LNCAP (cell line): ENCODE measurements at regions not wholly inside any gene's neighbourhood (a gene's known extent, or its start where the extent isn't known, plus 50 kb on each side); places are given as distances from the start of the nearest gene placed in this dataset.

Source experiments
- CTCF ChIP-seq: fragments of 450-650 bp; IDR thresholded peaks from 2 replicates; pipeline ENCODE4 v1.5.1; 2017; ENCODE audit warnings: mild to moderate bottlenecking

GRCh38 chr3:145032791-145033190 lies 1061.2 kb downstream of the DIPK2A start:
- TF ChIP-seq CTCF = no peak

GRCh38 chr3:145035682-145036081 lies 1064.1 kb downstream of the DIPK2A start:
- TF ChIP-seq CTCF = no peak

GRCh38 chr3:145055375-145056076 lies 1083.9 kb downstream of the DIPK2A start:
- TF ChIP-seq CTCF = no peak

GRCh38 chr3:145058483-145058882 lies 1086.9 kb downstream of the DIPK2A start:
- TF ChIP-seq CTCF = no peak

GRCh38 chr3:145063616-145064015 lies 1092.0 kb downstream of the DIPK2A start:
- TF ChIP-seq CTCF = no peak

- no peak for TF ChIP-seq CTCF
These were observed 1090.2 kb downstream of the PLOD2 start for GRCh38 chr3:145070795-145071194.

GRCh38 chr3:145079436-145079835 lies 1081.5 kb downstream of the PLOD2 start:
- no peak for TF ChIP-seq CTCF

- TF ChIP-seq CTCF = no peak
These were observed 1073.9 kb downstream of the PLOD2 start for GRCh38 chr3:145087038-145087437.
